Mesendoderm (in vitro differentiated cells): ENCODE measurements at regions not wholly inside any gene's neighbourhood (a gene's known extent, or its start where the extent isn't known, plus 50 kb on each side); places are given as distances from the start of the nearest gene placed in this dataset.

Experiments
- DNase-seq: peaks from one replicate; pipeline ENCODE4 v3.0.0; 2013
- H2AK5ac ChIP-seq: 2 replicates; pipeline ENCODE4 v1.6.1; 2013; ENCODE audit warnings: low read length, inconsistent platforms
- H2BK120ac ChIP-seq: 2 replicates; pipeline ENCODE4 v1.6.1; 2013; ENCODE audit warnings: low read depth, mild to moderate bottlenecking, low read length, moderate library complexity, mixed read lengths
- H2BK15ac ChIP-seq: replicated peaks from 2 replicates; pipeline ENCODE4 v1.6.1; 2013; ENCODE audit warnings: low read depth, mild to moderate bottlenecking, moderate library complexity
- H2BK5ac ChIP-seq: 2 replicates; pipeline ENCODE4 v1.6.1; 2013; ENCODE audit warnings: low read length, inconsistent platforms
- H3K18ac ChIP-seq: 2 replicates; pipeline ENCODE4 v1.6.1; 2013; ENCODE audit warnings: mild to moderate bottlenecking, low read length, mixed read lengths
- H3K23ac ChIP-seq: one replicate; pipeline ENCODE4 v1.6.1; 2013; ENCODE audit warnings: low read length
- H3K27ac ChIP-seq: 2 replicates; pipeline ENCODE4 v1.5.1; 2013; ENCODE audit warnings: low read depth, mild to moderate bottlenecking, inconsistent platforms, low read length, moderate library complexity
- H3K27me3 ChIP-seq: 2 replicates; pipeline ENCODE4 v1.6.1; 2013; ENCODE audit warnings: low read length, control low read depth, mild to moderate bottlenecking, inconsistent platforms; ENCODE audit not compliant: insufficient read depth, poor library complexity
- H3K36me3 ChIP-seq: 2 replicates; pipeline ENCODE4 v1.6.1; 2013; ENCODE audit warnings: low read length, inconsistent platforms; ENCODE audit not compliant: control insufficient read depth, insufficient read depth
- H3K4ac ChIP-seq: one replicate; pipeline ENCODE4 v1.6.1; 2013; ENCODE audit warnings: low read depth, mild to moderate bottlenecking, low read length, moderate library complexity
- H3K4me1 ChIP-seq: 2 replicates; pipeline ENCODE4 v1.6.1; 2013; ENCODE audit warnings: low read depth, low read length, inconsistent platforms; ENCODE audit not compliant: control insufficient read depth
- H3K4me2 ChIP-seq: 2 replicates; pipeline ENCODE4 v1.6.1; 2013; ENCODE audit warnings: low read length
- H3K4me3 ChIP-seq: 2 replicates; pipeline ENCODE4 v1.5.1; 2013; ENCODE audit warnings: mild to moderate bottlenecking, low read length
- H3K56ac ChIP-seq: one replicate; pipeline ENCODE4 v1.6.1; 2013; ENCODE audit warnings: low read length
- H3K79me1 ChIP-seq: 2 replicates; pipeline ENCODE4 v1.6.1; 2013; ENCODE audit warnings: low read length, inconsistent platforms
- H3K79me2 ChIP-seq: 2 replicates; pipeline ENCODE4 v1.6.1; 2013; ENCODE audit warnings: mild to moderate bottlenecking, low read length; ENCODE audit not compliant: control insufficient read depth, insufficient read depth
- H3K9ac ChIP-seq: 2 replicates; pipeline ENCODE4 v1.6.1; 2013; ENCODE audit warnings: low read length, inconsistent platforms
- H4K5ac ChIP-seq: one replicate; pipeline ENCODE4 v1.6.1; 2013; ENCODE audit warnings: low read length
- H4K8ac ChIP-seq: one replicate; pipeline ENCODE4 v1.6.1; 2013; ENCODE audit warnings: low read depth, mild to moderate bottlenecking, control low read depth, low read length, moderate library complexity
- WGBS: extraction: QIAGEN DNeasy Blood & Tissue Kit; methylation state at CpG from one replicate; pipeline ENCODE4 v1.1.7; 2013; ENCODE audit warnings: low lambda C conversion rate, missing lambda C conversion rate; ENCODE audit not compliant: insufficient coverage; ENCODE audit errors: extremely low coverage; 5-methylcytosine and 5-hydroxymethylcytosine counted together

DNA sequence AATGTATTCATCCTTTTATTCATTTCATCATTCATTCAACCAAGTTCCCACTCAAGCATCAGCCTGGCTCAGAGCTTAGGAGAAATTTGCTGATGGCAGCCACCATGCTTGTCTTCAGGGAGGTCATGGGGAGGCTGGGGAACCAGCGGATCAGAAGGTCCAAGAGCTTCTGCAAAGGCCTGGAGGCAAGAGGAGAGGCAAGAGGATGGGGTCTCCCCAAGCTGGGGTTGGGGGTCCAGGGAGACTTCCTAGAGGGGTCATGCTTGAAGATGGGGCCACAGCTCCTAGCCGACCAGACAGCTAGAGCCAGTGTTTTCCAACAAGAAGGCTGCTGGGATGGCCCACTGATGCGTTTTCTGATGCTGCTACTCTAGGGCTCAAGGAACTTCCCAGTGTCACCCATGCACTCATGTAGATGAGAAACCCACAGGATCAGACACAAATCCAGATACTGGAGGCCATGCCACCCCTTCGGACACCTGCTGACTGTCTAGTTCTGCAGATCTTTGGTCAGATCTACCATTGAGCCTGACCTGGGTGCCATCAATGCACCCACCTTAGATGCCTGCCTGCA, 315.2 kb downstream of the AJAP1 start:
- Histone ChIP-seq H4K5ac (no peak overlapping the region), H2AK5ac (no peak overlapping the region), H3K27me3 (no peaks in the 10 kb centered on the region), H3K79me1 (no peaks in the 10 kb centered on the region), H4K8ac (no peak overlapping the region), H3K27ac (no peak overlapping the region), H3K79me2 (no peaks in the 10 kb centered on the region), H3K4ac (no peak overlapping the region), H3K4me2 (no peak overlapping the region), H3K56ac (no peak overlapping the region), H2BK120ac (no peak overlapping the region), H3K9ac (no peak overlapping the region), H2BK15ac (no peak overlapping the region), H2BK5ac (no peak overlapping the region), H3K18ac (no peak overlapping the region), H3K4me3 (no peak overlapping the region), H3K4me1 (no peaks in the 10 kb centered on the region), H3K36me3 (no peaks in the 10 kb centered on the region), H3K23ac (no peak overlapping the region)
- no peak for DNase-seq
- WGBS = no CpG with 5 or more reads among the region's 4 CpGs

DNA sequence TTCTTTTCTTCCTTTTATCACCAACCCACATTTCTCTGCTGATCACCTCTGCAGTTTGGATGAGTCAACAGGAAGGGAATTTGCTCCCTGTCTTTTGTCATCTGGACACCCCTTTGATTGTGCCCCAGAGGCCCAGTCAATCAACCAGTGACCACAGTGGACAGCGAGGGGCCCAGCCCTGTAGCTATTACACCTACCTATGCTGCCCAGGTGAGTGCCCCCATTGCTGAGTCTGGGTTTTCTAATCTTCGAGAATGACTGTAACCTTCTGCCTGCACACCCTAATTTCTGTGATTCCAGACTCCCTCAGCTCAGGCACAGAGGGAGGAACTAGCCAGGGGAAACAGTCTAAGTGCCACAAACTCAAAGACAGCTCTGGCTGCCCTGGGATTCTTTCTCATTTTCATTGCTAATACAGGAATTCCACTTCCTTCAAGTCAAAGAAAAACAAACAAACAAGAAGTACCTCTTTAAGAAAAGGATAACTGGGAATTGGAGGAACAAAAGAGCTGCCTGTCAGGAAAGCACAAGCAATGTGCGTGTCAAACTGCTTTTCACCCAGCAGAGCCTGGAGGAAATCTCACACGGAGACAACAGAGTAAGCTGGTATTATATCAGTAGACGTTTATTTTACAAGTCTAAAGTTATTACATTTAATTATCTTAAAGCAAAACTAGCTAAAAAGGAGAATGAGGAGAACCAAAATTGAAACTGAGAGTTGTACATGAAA, 311.1 kb downstream of the AJAP1 start:
- Histone ChIP-seq H2BK120ac (no peak overlapping the region), H3K18ac (no peak overlapping the region), H3K79me1 (no peaks in the 10 kb centered on the region), H3K23ac (no peak overlapping the region), H2BK15ac (no peak overlapping the region), H3K56ac (no peak overlapping the region), H3K4me3 (no peak overlapping the region), H3K79me2 (no peaks in the 10 kb centered on the region), H3K27me3 (no peaks in the 10 kb centered on the region), H2AK5ac (no peak overlapping the region), H4K8ac (no peak overlapping the region), H2BK5ac (no peak overlapping the region), H3K4me1 (no peaks in the 10 kb centered on the region), H3K4me2 (no peak overlapping the region), H3K36me3 (no peaks in the 10 kb centered on the region), H3K27ac (no peak overlapping the region), H3K9ac (no peak overlapping the region), H4K5ac (no peak overlapping the region), H3K4ac (no peak overlapping the region)
- WGBS = no CpG with 5 or more reads among the region's 5 CpGs
- DNase-seq = no peak

DNA sequence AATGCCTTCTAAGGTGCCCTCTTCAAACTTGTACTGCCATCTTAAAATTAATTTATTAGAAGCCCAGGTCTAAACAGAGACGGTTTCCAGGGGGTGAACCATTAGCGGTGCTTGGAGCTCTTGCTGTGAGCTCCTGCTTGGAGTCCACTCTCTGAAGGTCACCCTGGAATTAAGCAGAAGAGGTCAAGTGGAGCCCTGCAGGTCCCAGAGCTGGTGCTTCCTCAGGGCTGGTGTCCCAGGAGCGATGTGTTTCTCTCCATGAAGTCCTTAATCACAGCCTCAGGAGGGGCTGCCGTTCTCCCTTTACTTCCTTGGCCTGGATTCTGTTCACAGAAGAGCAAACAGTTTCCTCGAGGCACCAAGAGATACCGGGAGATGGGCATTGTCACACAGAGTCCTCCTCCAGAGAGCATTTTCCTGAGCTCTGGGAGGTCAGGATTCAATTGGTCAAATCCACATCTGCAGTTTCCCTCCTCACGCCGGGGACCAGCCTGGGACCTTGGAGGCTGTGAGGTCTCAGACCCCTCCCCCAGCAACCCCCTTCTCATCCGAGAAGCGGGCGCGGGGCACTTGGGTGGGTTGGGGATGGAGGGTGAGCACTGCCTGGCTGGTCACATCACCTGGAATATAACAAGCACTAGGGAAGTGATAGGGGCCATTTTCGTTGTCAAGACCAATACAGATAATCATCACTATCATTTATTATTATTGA, 310.4 kb downstream of the AJAP1 start:
- Histone ChIP-seq H3K18ac (no peak overlapping the region), H2BK15ac (no peak overlapping the region), H3K23ac (no peak overlapping the region), H4K8ac (no peak overlapping the region), H3K27ac (no peak overlapping the region), H2BK120ac (no peak overlapping the region), H3K79me2 (no peaks in the 10 kb centered on the region), H2BK5ac (no peak overlapping the region), H4K5ac (no peak overlapping the region), H3K4ac (no peak overlapping the region), H3K4me1 (no peaks in the 10 kb centered on the region), H3K4me3 (no peak overlapping the region), H2AK5ac (no peak overlapping the region), H3K79me1 (no peaks in the 10 kb centered on the region), H3K27me3 (no peaks in the 10 kb centered on the region), H3K4me2 (no peak overlapping the region), H3K36me3 (no peaks in the 10 kb centered on the region), H3K56ac (no peak overlapping the region), H3K9ac (no peak overlapping the region)
- no CpG with 5 or more reads among the region's 13 CpGs for WGBS
- no peak for DNase-seq

DNA sequence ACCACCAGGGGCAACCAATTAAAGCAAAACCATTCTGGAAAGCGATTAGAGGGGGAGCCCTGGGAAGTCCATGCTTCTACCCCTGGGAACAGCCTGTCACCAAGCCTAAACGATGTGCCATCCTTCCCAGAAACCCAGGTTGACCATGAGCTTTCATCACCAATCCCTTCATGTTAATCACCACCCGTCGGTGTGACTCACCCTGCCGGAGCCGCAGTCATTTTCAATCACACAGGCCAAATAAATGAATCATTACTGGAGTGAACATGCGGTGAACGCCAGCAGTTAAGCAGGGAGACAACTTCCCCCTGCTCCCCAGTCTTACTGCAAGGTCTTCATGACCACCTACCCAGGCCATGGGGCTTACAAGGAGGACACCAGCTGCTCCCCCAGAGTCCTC, 308.8 kb downstream of the AJAP1 start:
- Histone ChIP-seq H3K79me1 (no peaks in the 10 kb centered on the region), H3K36me3 (no peaks in the 10 kb centered on the region), H3K23ac (no peak overlapping the region), H3K79me2 (no peaks in the 10 kb centered on the region), H4K8ac (no peak overlapping the region), H2BK5ac (no peak overlapping the region), H3K4ac (no peak overlapping the region), H3K56ac (no peak overlapping the region), H2AK5ac (no peak overlapping the region), H3K4me1 (no peaks in the 10 kb centered on the region), H3K27me3 (no peaks in the 10 kb centered on the region), H3K18ac (no peak overlapping the region), H3K4me2 (no peak overlapping the region), H2BK120ac (no peak overlapping the region), H3K9ac (no peak overlapping the region), H4K5ac (no peak overlapping the region), H2BK15ac (no peak overlapping the region), H3K27ac (no peak overlapping the region), H3K4me3 (no peak overlapping the region)
- no peak for DNase-seq
- WGBS = no CpG with 5 or more reads among the region's 8 CpGs

DNA sequence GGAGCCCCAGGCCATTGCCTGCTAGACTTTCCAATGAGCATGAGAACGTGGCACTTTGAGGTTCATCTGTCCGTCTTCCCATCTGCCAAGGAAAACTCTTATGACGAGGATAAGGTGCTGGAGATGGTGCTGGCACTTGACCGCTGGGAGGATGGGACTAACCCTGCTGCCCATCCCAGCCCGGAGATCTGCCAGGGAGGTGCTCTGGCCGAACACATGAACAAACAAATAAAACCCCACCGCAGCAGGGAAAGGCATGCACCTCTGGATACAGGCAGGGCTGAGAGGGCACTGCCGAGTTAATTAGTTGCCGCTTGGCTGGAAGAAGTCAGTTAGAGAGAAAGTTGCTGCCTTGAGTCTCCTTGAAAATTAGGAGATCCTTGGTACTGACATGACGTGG, 308.4 kb downstream of the AJAP1 start:
- no peaks in the 10 kb centered on the region for H3K79me1 ChIP-seq
- no peak overlapping the region for H3K4me2 ChIP-seq
- H3K79me2 ChIP-seq = no peaks in the 10 kb centered on the region
- H2BK15ac ChIP-seq = no peak overlapping the region
- H3K9ac ChIP-seq = no peak overlapping the region
- H3K18ac ChIP-seq = no peak overlapping the region
- H3K4me1 ChIP-seq = no peaks in the 10 kb centered on the region
- WGBS = no CpG with 5 or more reads among the region's 10 CpGs
- H2AK5ac ChIP-seq = no peak overlapping the region
- no peak overlapping the region for H4K8ac ChIP-seq
- H3K4me3 ChIP-seq = no peak overlapping the region
- H3K4ac ChIP-seq = no peak overlapping the region
- no peak overlapping the region for H3K23ac ChIP-seq
- no peaks in the 10 kb centered on the region for H3K27me3 ChIP-seq
- no peak for DNase-seq
- no peak overlapping the region for H2BK120ac ChIP-seq
- H4K5ac ChIP-seq = no peak overlapping the region
- H3K56ac ChIP-seq = no peak overlapping the region
- no peak overlapping the region for H3K27ac ChIP-seq
- no peaks in the 10 kb centered on the region for H3K36me3 ChIP-seq
- no peak overlapping the region for H2BK5ac ChIP-seq
